GM21576 (cell line): ENCODE measurements at regions not wholly inside any gene's neighbourhood (a gene's known extent, or its start where the extent isn't known, plus 50 kb on each side); places are given as distances from the start of the nearest gene placed in this dataset.
"Not testable (repeated sequence)": the region's sequence is repeated elsewhere in the genome, so short reads cannot be mapped to it uniquely, and the experiment has no call there.

ENCODE experiments used
- ATAC-seq: cut with Tn5 transposase; IDR thresholded peaks from one replicate; pipeline ENCODE4 v1.9.1; 2021; ENCODE audit warnings: mild to moderate bottlenecking, moderate library complexity; ENCODE audit not compliant: unreplicated experiment

- ATAC-seq: no peak
Measured at GRCh38 chr2:107685421-107685986, 141.2 kb upstream of the RGPD4 start.

- no peak for ATAC-seq
Measured at GRCh38 chr2:107687073-107687472, 139.6 kb upstream of the RGPD4 start.

- ATAC-seq: no peak
Measured at GRCh38 chr2:107688135-107688534, 138.6 kb upstream of the RGPD4 start.

- no peak for ATAC-seq
Measured at GRCh38 chr2:107693604-107694003, 133.1 kb upstream of the RGPD4 start.

GRCh38 chr2:107694667-107695066, 132.0 kb upstream of the RGPD4 start:
- no peak for ATAC-seq

GRCh38 chr2:107697385-107697784, 129.3 kb upstream of the RGPD4 start:
- no peak for ATAC-seq

- no peak for ATAC-seq
Measured at GRCh38 chr2:107698861-107699260, 127.8 kb upstream of the RGPD4 start.

GRCh38 chr2:107700073-107700472, 126.6 kb upstream of the RGPD4 start:
- no peak for ATAC-seq

GRCh38 chr2:107711941-107712340, 114.8 kb upstream of the RGPD4 start:
- no peak for ATAC-seq

GRCh38 chr2:107712857-107713256, 113.8 kb upstream of the RGPD4 start:
- no peak for ATAC-seq

- no peak for ATAC-seq
Measured at GRCh38 chr2:107717661-107718060, 109.0 kb upstream of the RGPD4 start.

- no peak for ATAC-seq
Measured at GRCh38 chr2:107719141-107719540, 107.6 kb upstream of the RGPD4 start.

- ATAC-seq: no peak
Measured at GRCh38 chr2:107719836-107720235, 106.9 kb upstream of the RGPD4 start.

- no peak for ATAC-seq
Measured at GRCh38 chr2:107721178-107721577, 105.5 kb upstream of the RGPD4 start.

GRCh38 chr2:107721586-107721985, 105.1 kb upstream of the RGPD4 start:
- ATAC-seq: no peak

GRCh38 chr2:107725824-107726223, 100.9 kb upstream of the RGPD4 start:
- not testable (repeated sequence) for ATAC-seq

- ATAC-seq: no peak
Measured at GRCh38 chr2:107727318-107727717, 99.4 kb upstream of the RGPD4 start.

- ATAC-seq: no peak
Measured at GRCh38 chr2:107728586-107728985, 98.1 kb upstream of the RGPD4 start.

GRCh38 chr2:107729440-107729839, 97.3 kb upstream of the RGPD4 start:
- no peak for ATAC-seq

- no peak for ATAC-seq
Measured at GRCh38 chr2:107730898-107731297, 95.8 kb upstream of the RGPD4 start.

GRCh38 chr2:107731435-107731834, 95.3 kb upstream of the RGPD4 start:
- ATAC-seq: no peak

- ATAC-seq: no peak
Measured at GRCh38 chr2:107735201-107735600, 91.5 kb upstream of the RGPD4 start.

- no peak for ATAC-seq
Measured at GRCh38 chr2:107737756-107738155, 88.9 kb upstream of the RGPD4 start.
